K562 (cell line): ENCODE measurements at regions not wholly inside any gene's neighbourhood (a gene's known extent, or its start where the extent isn't known, plus 50 kb on each side); places are given as distances from the start of the nearest gene placed in this dataset.

Experiments
- ATAC-seq: fragments of 200-7000 bp; cut with Tn5 transposase; 3 replicates; pipeline ENCODE4 v1.9.1; 2020; ENCODE audit warnings: moderate library complexity
- BruUV-seq: library from RNA; stranded (reverse); fragments of 400-500 nt; replicated peaks from 2 replicates; lab custom pipeline; 2021; lab: Mats Ljungman, UMichigan
- CTCF ChIA-PET: fragments of 300-600 bp; formaldehyde crosslinking; extraction: SDS; loops from one replicate; lab custom pipeline; 2021; ENCODE audit warnings: low intra/inter-chr PET ratio; lab: Yijun Ruan, JAX
- POLR2A ChIA-PET: fragments of 300-600, 350-650 bp; sonication (Branson Sonifier 250); formaldehyde crosslinking; extraction: SDS; loops from one replicate; lab custom pipeline; 2021; ENCODE audit warnings: antibody characterized with exemption, inconsistent platforms; lab: Yijun Ruan, JAX
- DNase-seq, 4 experiments: peaks; one replicate each; pipeline versions ENCODE4 v3.0.0 to v3.0.0-alpha.2; 2011 to 2018; ENCODE audit warnings: low spot score in 3 of 4, mixed read lengths in 3 of 4; ENCODE audit errors: extremely low read depth in 1 of 4
- FAIRE-seq: peaks from 2 replicates; lab custom pipeline; 2011; peaks lifted over from hg19 to GRCh38; lab: Jason Lieb, UNC
- H2AFZ ChIP-seq: 2 replicates; pipeline ENCODE4 v1.6.0; 2011; ENCODE audit warnings: low read depth, low read length, control low read depth, inconsistent platforms
- H3K27ac ChIP-seq: fragments of 200-600 bp; 3 replicates; pipeline ENCODE4 v1.8.0; 2011; ENCODE audit warnings: low read depth, mild to moderate bottlenecking, control low read depth, inconsistent platforms, low read length, moderate library complexity, mixed read lengths; ENCODE audit errors: extremely low read depth
- H3K27me3 ChIP-seq, 2 experiments: fragments of 300-600 bp in 1 of 2; 2 replicates in 1 of 2; 3 replicates in 1 of 2; pipeline versions ENCODE4 v1.6.0 to v1.8.0; 2011; ENCODE audit warnings: inconsistent platforms in 2 of 2, low read length in 2 of 2, mild to moderate bottlenecking in 1 of 2, mixed read lengths in 1 of 2, moderate library complexity in 1 of 2; ENCODE audit not compliant: control insufficient read depth in 2 of 2, insufficient read depth in 2 of 2
- H3K36me3 ChIP-seq: fragments of 300-600 bp; 3 replicates; pipeline ENCODE4 v1.8.0; 2011; ENCODE audit warnings: mild to moderate bottlenecking, low read length, inconsistent platforms; ENCODE audit not compliant: control insufficient read depth, insufficient read depth
- H3K4me1 ChIP-seq, 2 experiments: fragments of 200-600 bp in 1 of 2; replicated peaks in 1 of 2; 2 replicates in 1 of 2; 3 replicates in 1 of 2; pipeline versions ENCODE4 v1.5.1 to v1.8.0; 2011; ENCODE audit warnings: inconsistent platforms in 2 of 2, low read length in 2 of 2, mild to moderate bottlenecking in 1 of 2, mixed read lengths in 1 of 2, moderate library complexity in 1 of 2; ENCODE audit not compliant: control insufficient read depth in 2 of 2, insufficient read depth in 2 of 2
- H3K4me2 ChIP-seq: 2 replicates; pipeline ENCODE4 v1.6.1; 2011; ENCODE audit warnings: low read length, control low read depth, inconsistent platforms, mixed read lengths; ENCODE audit not compliant: insufficient read depth
- H3K4me3 ChIP-seq: fragments of 200-600 bp; sonication (generic), shearing (Covaris generic); 2 replicates; pipeline ENCODE4 v1.5.1; 2016; ENCODE audit warnings: control low read depth, inconsistent platforms
- H3K79me2 ChIP-seq: fragments of 200-600 bp; 3 replicates; pipeline ENCODE4 v1.8.0; 2011; ENCODE audit warnings: low read length, inconsistent platforms; ENCODE audit not compliant: control insufficient read depth, insufficient read depth
- H3K9ac ChIP-seq, 2 experiments: 2 replicates each; pipeline versions ENCODE4 v1.6.0 to v1.6.1; 2011; ENCODE audit warnings: low read depth in 2 of 2, low read length in 2 of 2, control low read depth in 1 of 2, inconsistent platforms in 1 of 2, mild to moderate bottlenecking in 1 of 2, mixed read lengths in 1 of 2; ENCODE audit not compliant: insufficient read depth in 1 of 2
- H3K9me1 ChIP-seq: one replicate; pipeline ENCODE4 v1.6.0; 2011; ENCODE audit warnings: inconsistent platforms, mild to moderate bottlenecking, low read length, moderate library complexity; ENCODE audit not compliant: control insufficient read depth, insufficient read depth
- H3K9me3 ChIP-seq: replicated peaks from 2 replicates; pipeline ENCODE4 v1.5.1; 2011; ENCODE audit warnings: low read depth, low read length, inconsistent platforms; ENCODE audit not compliant: control insufficient read depth, insufficient read depth
- H4K20me1 ChIP-seq: replicated peaks from 2 replicates; pipeline ENCODE4 v1.6.1; 2011; ENCODE audit warnings: low read length, inconsistent platforms, mixed read lengths; ENCODE audit not compliant: control insufficient read depth, insufficient read depth
- ZNF146 ChIP-seq: IDR thresholded peaks from one replicate; pipeline ENCODE4 v1.6.1; 2018; ENCODE audit warnings: missing compliant biosample characterization; ENCODE audit not compliant: unreplicated experiment
- WGBS: fragments of 100-300 bp; shearing (Covaris generic); methylation state at CpG from one replicate; pipeline ENCODE4 v1.1.6; 2016; ENCODE audit warnings: low coverage, mixed read lengths; ENCODE audit not compliant: insufficient coverage; ENCODE audit errors: missing lambda C conversion rate; 5-methylcytosine and 5-hydroxymethylcytosine counted together
- in situ Hi-C: fragments of 300-500 bp; cut with MboI; formaldehyde crosslinking; loops from 4 replicates; pipeline ENCODE4 v1.15.0; 2018; ENCODE audit warnings: inconsistent platforms, mixed read lengths
- intact Hi-C: fragments of 100-400 bp; cut with micrococcal nuclease; formaldehyde crosslinking; loops from 2 replicates; pipeline ENCODE4 v1.14.2; 2022
- TF ChIP-seq, protein P1 (sequence below), 3 experiments: IDR thresholded peaks in 2 of 3; conservative IDR thresholded peaks in 1 of 3; 2 replicates each; pipeline ENCODE4 v1.5.1; 2011 to 2012; ENCODE audit warnings: low read length in 3 of 3, mild to moderate bottlenecking in 3 of 3, control low read depth in 2 of 3, improper control_type of control experiment in 1 of 3, inconsistent platforms in 1 of 3, low read depth in 1 of 3, mixed read lengths in 1 of 3, moderate library complexity in 1 of 3; ENCODE audit not compliant: insufficient read depth in 2 of 3
- TF ChIP-seq, protein P2 (sequence below): IDR thresholded peaks from 2 replicates; pipeline ENCODE4 v1.6.1; 2016; ENCODE audit warnings: missing genetic modification characterization, missing compliant biosample characterization

DNA sequence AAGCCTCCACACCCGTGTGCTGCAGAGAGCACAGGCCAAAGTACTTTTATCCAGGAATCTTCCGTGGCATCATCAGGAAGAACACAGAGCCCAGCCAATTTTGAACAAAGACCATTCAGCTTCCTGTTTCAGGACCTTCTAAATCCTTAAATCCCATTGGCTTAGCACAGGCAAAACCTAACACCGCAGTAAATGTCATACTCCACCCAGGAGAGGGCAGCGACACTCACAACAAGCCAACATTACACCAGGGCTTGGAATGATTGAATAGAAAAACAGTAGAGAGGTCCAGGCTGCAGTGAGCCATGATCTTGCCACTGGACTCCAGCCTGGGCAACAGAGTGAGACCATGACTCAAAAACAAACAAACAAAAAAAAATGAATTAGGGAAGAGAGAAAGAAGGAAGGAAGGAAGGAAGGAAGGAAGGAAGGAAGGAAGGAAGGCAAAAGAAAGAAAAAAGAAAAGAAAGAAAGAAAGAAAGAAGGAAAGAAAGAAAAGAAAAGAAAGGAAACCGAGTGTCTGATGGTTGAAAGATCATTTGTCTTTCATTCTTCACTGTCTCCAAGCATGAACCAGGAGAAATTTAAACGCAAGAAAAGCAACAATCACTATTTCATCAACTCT, 144.6 kb upstream of the SATB2 start:
- Histone ChIP-seq H3K9me3 (no peaks in the 10 kb centered on the region), H2AFZ (no peak overlapping the region), H3K9ac (no peak overlapping the region), H3K4me1 (peaks cover 0 to 6% of the 10 kb centered on the region in 2 experiments; a peak in 2 of 5 replicates), H3K9me1 (no peaks in the 10 kb centered on the region), H3K27me3 (peaks cover 0 to 11% of the 10 kb centered on the region in 2 experiments; a peak in 3 of 5 replicates), H3K79me2 (no peaks in the 10 kb centered on the region), H3K4me2 (no peak overlapping the region), H3K4me3 (no peak overlapping the region), H3K36me3 (no peaks in the 10 kb centered on the region), H3K27ac (no peak overlapping the region), H4K20me1 (no peaks in the 10 kb centered on the region)
- FAIRE-seq (no peak), ATAC-seq (peak; percentile 79), DNase-seq (peak in 2 of 4 experiments; percentile 12)
- BruUV-seq: no TSS peak
- POLR2A ChIA-PET: interaction anchor here (0.6 kb wide), 1 partner anchor 291 kb away, joined by 3 read pairs; no protein-coding TSS in a partner anchor
- TF ChIP-seq, protein P1, sequence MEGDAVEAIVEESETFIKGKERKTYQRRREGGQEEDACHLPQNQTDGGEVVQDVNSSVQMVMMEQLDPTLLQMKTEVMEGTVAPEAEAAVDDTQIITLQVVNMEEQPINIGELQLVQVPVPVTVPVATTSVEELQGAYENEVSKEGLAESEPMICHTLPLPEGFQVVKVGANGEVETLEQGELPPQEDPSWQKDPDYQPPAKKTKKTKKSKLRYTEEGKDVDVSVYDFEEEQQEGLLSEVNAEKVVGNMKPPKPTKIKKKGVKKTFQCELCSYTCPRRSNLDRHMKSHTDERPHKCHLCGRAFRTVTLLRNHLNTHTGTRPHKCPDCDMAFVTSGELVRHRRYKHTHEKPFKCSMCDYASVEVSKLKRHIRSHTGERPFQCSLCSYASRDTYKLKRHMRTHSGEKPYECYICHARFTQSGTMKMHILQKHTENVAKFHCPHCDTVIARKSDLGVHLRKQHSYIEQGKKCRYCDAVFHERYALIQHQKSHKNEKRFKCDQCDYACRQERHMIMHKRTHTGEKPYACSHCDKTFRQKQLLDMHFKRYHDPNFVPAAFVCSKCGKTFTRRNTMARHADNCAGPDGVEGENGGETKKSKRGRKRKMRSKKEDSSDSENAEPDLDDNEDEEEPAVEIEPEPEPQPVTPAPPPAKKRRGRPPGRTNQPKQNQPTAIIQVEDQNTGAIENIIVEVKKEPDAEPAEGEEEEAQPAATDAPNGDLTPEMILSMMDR (IDR thresholded peaks at IDR 0.05 in 2 of 3, conservative IDR thresholded peaks at IDR 0.05 in 1 of 3; ENCODE audit: insufficient read depth in 2 of 3, low read depth in 1 of 3, low read length in 3 of 3): peak in 1 of 3 experiments; percentile 16; a peak in 1 of 6 replicates
- TF ChIP-seq, protein P2, sequence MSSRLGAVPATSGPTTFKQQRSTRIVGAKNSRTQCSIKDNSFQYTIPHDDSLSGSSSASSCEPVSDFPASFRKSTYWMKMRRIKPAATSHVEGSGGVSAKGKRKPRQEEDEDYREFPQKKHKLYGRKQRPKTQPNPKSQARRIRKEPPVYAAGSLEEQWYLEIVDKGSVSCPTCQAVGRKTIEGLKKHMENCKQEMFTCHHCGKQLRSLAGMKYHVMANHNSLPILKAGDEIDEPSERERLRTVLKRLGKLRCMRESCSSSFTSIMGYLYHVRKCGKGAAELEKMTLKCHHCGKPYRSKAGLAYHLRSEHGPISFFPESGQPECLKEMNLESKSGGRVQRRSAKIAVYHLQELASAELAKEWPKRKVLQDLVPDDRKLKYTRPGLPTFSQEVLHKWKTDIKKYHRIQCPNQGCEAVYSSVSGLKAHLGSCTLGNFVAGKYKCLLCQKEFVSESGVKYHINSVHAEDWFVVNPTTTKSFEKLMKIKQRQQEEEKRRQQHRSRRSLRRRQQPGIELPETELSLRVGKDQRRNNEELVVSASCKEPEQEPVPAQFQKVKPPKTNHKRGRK (tag): peak; percentile 64
- TF ChIP-seq ZNF146 (CRISPR knock-in tag): no peak
- in situ Hi-C loops (no loop called here), intact Hi-C loops (loop anchor here (10.0 kb wide), 1 partner anchor 132 kb away; no protein-coding TSS in a partner anchor)
- WGBS: 0% methylated on average over 6 of the region's 6 CpGs
- CTCF ChIA-PET: no interaction called here
